CD1c-positive myeloid dendritic cell (primary cell): ENCODE measurements at regions not wholly inside any gene's neighbourhood (a gene's known extent, or its start where the extent isn't known, plus 50 kb on each side); places are given as distances from the start of the nearest gene placed in this dataset.
"Not testable (repeated sequence)": the region's sequence is repeated elsewhere in the genome, so short reads cannot be mapped to it uniquely, and the experiment has no call there.

ENCODE experiments used
- DNase-seq: peaks from one replicate; pipeline ENCODE4 v3.0.0-alpha.2; 2016; ENCODE audit errors: extremely low spot score

GRCh38 chr2:7379799-7380198 is 462.6 kb downstream of the RNF144A start:
- DNase-seq = no peak

- DNase-seq = no peak
Measured at GRCh38 chr2:7384773-7385349, 467.6 kb downstream of the RNF144A start.

DNA sequence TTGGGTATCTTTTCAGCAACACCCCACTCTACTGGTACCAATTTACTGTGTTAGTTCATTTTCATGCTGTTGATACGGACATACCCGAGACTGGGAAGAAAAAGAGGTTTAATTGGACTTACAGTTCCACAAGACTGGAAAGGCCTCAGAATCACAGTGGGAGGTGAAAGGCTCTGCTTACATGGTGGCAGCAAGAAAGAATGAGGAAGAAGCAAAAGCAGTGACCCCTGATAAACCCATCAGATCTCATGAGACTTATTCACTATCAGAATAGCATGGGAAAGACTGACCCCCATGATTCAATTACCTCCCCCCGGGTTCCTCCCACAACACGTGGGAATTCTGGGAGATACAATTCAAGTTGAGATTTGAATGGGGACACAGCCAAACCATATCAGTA is 473.1 kb downstream of the RNF144A start:
- DNase-seq = not testable (repeated sequence)

DNA sequence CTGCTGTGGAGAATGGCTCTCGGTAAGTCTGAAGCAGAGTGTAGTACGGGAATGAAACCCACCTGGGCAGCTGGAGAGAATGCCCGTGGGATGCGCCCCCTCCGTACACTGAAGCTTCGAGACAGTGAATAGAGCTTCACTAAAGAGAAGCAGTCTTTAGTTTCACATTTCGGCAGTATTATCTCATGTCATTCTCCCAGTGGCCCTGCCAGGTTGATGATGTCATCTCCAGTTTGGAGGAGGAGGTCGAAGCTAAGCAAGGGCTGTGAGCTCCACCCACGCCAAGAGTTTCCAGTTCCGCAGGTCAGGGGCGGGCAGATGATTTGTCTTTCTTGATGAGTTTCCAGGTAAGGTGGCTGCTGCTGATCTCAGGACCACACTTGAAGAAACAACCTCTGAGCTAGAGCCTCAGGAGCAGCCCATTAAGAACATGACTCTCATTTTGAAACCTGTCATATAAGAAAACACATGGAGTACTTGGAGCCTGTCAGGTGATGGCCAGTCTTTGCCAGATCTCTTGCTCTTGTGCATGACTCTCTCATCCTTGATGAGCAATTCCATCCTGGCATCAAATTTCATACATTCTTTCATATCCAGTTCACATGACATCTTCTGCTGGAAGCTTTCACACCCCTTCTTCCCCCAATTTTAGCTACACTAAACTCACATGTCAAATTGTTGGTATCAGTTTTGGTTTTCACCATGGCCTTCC is 475.0 kb downstream of the RNF144A start:
- DNase-seq = no peak

GRCh38 chr2:7394195-7394594 is 477.0 kb downstream of the RNF144A start:
- no peak for DNase-seq

GRCh38 chr2:7400628-7401027 is 483.4 kb downstream of the RNF144A start:
- no peak for DNase-seq

DNA sequence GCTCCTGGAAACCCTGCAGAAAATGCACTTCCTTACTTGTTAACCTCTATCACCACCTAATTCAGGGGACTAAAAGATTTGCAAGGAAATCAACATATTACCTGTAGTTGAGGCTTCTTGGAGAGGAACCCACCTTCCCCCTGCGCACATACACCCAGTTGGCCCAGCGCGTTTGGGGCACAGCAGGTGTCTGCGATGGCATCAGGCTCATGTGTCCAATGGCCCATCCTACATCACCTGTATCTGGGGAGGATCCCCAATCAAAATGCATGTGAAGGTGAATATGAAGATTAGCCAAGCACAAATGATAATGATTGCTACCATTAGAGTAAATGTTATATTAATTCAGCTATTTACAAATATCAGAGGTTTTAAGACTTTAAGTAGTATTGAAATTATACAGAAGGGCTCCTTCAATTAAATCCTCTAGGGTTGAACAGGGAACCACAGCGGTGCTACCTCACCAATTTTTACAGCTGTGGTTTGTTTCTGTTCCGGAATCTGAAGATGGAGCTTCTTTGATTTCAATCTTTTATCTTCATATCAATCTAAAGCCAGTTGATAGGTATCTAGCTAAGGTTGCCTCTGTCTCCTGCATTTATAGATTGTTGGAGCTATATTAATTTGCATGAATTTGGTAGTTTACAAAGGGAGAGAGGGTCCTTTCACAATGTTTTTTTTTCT is 486.0 kb downstream of the RNF144A start:
- DNase-seq = no peak

DNA sequence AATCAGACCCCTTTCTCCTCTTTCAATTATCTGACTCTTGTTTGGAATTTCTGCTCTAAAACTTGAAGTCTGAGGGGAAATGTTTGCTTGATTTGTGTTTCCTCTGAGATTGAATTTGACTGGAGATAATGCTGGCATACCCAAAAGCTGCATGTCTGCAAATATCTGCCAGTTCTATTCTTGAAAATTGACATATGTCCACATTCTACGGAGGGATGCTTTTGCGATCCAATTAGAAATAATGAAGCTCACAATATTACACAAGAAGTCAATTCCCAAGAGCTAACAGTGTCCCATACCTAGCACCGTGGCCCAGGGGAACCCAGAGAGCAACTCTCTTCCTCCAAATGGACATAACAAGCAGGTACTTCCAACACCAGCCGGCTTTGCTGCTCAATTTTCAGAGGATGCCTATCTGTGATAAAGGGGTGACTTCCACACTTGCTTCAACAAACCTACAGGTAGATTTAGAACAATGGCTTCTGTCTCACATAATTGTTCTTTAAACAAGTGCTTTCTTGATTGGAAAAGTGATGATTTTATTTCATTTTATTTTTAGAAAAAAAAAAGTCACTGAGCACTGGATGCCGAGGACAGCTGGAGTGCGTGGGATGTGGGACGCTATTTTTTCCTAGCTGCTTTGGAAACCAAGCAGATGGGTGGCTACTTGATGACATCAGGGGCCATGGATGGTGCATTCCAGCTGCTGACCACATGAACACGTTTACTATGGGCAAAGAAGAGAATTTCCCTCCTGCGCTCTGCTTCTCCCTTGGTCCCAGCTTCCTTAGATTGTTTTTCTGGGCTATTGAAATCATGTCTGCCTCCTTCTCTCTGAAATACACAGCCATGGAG is 488.9 kb downstream of the RNF144A start:
- DNase-seq = no peak

- DNase-seq = no peak
Measured at GRCh38 chr2:7407001-7407400, 489.8 kb downstream of the RNF144A start.

- no peak for DNase-seq
Measured at GRCh38 chr2:7407906-7408680, 490.9 kb downstream of the RNF144A start.

DNA sequence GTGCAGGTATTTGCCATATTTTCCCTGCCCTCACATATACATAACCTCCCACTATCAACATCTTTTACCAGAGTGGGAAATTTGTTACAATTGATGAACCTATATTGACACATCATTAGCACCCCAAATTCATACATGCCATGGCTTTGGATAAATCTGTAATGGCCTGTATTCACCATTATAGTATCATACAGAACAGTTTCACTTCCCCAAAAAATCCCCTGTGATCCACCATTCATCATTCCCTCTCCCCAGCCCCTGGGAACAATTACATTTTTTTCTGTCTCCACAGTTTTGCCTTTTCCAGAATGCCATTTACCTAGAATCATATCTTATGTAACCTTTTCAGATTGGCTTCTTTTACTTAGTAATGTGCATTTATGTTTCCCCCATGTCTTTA is 494.5 kb downstream of the RNF144A start:
- DNase-seq = no peak

- DNase-seq = peak; percentile 39
Measured at GRCh38 chr2:7417845-7418742, 500.9 kb downstream of the RNF144A start.

- peak; percentile 38 for DNase-seq
Measured at GRCh38 chr2:7419186-7419585, 502.0 kb downstream of the RNF144A start.

DNA sequence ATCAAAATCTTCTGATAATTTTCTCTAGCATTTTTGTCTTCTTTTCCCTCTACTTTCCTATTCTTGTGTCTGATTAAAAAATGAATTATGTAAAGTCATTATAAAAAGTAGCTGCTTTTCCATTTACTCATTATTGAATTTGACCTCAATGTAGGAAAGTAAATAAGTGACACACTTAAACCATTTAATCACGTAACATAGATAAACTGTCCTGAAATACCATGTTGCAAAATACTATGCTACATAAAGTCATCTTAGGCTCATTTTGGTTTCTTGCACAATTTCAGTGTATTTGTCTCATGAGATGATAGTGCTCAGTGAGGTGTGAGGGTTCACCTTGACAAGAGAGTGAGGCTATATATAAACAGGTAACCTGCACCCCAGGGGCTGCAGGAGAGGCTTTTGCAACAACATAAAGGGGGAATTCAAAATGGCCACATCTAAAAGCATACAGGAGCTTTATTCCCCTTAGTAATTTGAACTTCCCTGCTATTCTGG is 502.7 kb downstream of the RNF144A start:
- DNase-seq = no peak

- no peak for DNase-seq
Measured at GRCh38 chr2:7420530-7420929, 503.3 kb downstream of the RNF144A start.

DNA sequence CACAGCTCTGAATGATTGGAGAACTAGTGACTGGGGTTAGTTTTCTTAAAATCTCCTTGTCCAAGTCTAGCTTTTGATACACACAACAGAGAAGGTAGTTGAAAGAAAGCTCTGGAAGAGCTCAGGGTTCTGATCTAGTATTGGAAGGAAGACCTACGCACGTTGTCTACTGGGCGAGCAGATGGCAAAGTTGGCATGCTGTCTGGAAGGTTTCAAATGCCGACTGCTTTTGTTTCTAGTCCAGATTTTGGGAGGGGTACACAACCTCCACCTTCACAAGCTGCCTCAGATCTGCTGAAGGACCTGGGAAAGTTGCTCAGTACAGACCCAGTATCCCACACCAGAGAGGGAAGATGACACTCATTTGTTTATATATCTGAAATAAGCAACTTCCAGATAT is 507.3 kb downstream of the RNF144A start:
- DNase-seq = no peak

- peak; percentile 75 for DNase-seq
Measured at GRCh38 chr2:7427293-7428060, 510.3 kb downstream of the RNF144A start.

- peak; percentile 47 for DNase-seq
Measured at GRCh38 chr2:7428454-7429204, 511.4 kb downstream of the RNF144A start.

DNA sequence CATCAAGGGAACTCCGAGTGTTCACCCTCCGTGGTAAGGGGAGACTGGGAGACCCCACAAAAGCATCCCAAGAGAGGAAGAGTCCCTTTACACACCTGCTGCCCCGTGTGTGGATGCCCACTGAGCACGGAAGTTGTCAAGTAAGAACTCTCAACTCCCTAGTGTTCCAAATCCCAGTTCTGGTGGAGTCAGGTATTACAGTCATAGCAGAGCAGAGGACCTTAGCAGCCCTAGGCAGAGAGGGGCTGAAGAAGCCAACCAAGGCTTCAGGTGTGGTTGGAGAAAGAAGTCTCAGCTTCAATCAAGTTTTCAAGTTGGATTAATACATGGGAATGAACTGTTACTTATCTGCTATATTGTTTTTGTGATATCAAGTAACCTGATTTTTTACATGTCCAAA is 512.5 kb downstream of the RNF144A start:
- DNase-seq = no peak
